Ishikawa (cell line): ENCODE measurements at regions not wholly inside any gene's neighbourhood (a gene's known extent, or its start where the extent isn't known, plus 50 kb on each side); places are given as distances from the start of the nearest gene placed in this dataset.

ENCODE experiments used
- CEBPB ChIP-seq: IDR thresholded peaks from 2 replicates; pipeline ENCODE4 v1.6.1; 2012
- CREB1 ChIP-seq: IDR thresholded peaks from 2 replicates; pipeline ENCODE4 v1.6.1; 2012; ENCODE audit warnings: low read depth
- EGR1 ChIP-seq: IDR thresholded peaks from 2 replicates; pipeline ENCODE4 v1.6.1; 2012
- EP300 ChIP-seq: IDR thresholded peaks from 2 replicates; pipeline ENCODE4 v1.6.1; 2012; ENCODE audit warnings: borderline replicate concordance
- FOXM1 ChIP-seq: IDR thresholded peaks from 2 replicates; pipeline ENCODE4 v1.6.1; 2012; ENCODE audit warnings: low read depth, borderline replicate concordance
- MAX ChIP-seq: IDR thresholded peaks from 2 replicates; pipeline ENCODE4 v1.6.1; 2012
- NFIC ChIP-seq: IDR thresholded peaks from 2 replicates; pipeline ENCODE4 v1.6.1; 2012
- RAD21 ChIP-seq: IDR thresholded peaks from 2 replicates; pipeline ENCODE4 v1.6.1; 2012; ENCODE audit warnings: low read depth
- REST ChIP-seq: IDR thresholded peaks from 2 replicates; pipeline ENCODE4 v1.6.1; 2012; ENCODE audit warnings: low read depth, mild to moderate bottlenecking
- TAF1 ChIP-seq: IDR thresholded peaks from 2 replicates; pipeline ENCODE4 v1.6.1; 2012; ENCODE audit warnings: low read depth, mild to moderate bottlenecking
- TCF12 ChIP-seq: IDR thresholded peaks from 2 replicates; pipeline ENCODE4 v1.6.1; 2012; ENCODE audit warnings: low read depth
- TEAD4 ChIP-seq: IDR thresholded peaks from 2 replicates; pipeline ENCODE4 v1.6.1; 2012
- USF1 ChIP-seq: IDR thresholded peaks from 2 replicates; pipeline ENCODE4 v1.6.1; 2012
- YY1 ChIP-seq: IDR thresholded peaks from 2 replicates; pipeline ENCODE4 v1.6.1; 2012; ENCODE audit warnings: low read depth
- ZBTB7A ChIP-seq: IDR thresholded peaks from 2 replicates; pipeline ENCODE4 v1.6.1; 2012; ENCODE audit warnings: low read depth

- TF ChIP-seq REST (no peak), TCF12 (no peak), TAF1 (no peak), YY1 (no peak), MAX (no peak), RAD21 (no peak), CEBPB (no peak), CREB1 (no peak), NFIC (no peak), FOXM1 (no peak), USF1 (no peak), EP300 (no peak), EGR1 (no peak), ZBTB7A (no peak), TEAD4 (no peak)
Observed at GRCh38 chr2:64324746-64325410, 129.1 kb upstream of the LGALSL start.

- TF ChIP-seq TCF12 (no peak), TAF1 (no peak), CEBPB (no peak), ZBTB7A (no peak), FOXM1 (no peak)
Observed at GRCh38 chr2:64325477-64325851, 128.5 kb upstream of the LGALSL start.

GRCh38 chr2:64325852-64326577 lies 127.9 kb upstream of the LGALSL start:
- TF ChIP-seq USF1, result no peak
- TF ChIP-seq REST, result no peak
- no peak for TF ChIP-seq FOXM1
- no peak for TF ChIP-seq ZBTB7A
- no peak for TF ChIP-seq TCF12
- no peak for TF ChIP-seq TEAD4
- no peak for TF ChIP-seq MAX
- no peak for TF ChIP-seq NFIC
- no peak for TF ChIP-seq EP300
- TF ChIP-seq YY1, result no peak
- no peak for TF ChIP-seq TAF1
- no peak for TF ChIP-seq CREB1
- no peak for TF ChIP-seq CEBPB
- no peak for TF ChIP-seq EGR1
- TF ChIP-seq RAD21, result no peak

- TF ChIP-seq YY1 (no peak), ZBTB7A (no peak), CEBPB (no peak), USF1 (no peak), EGR1 (no peak), REST (no peak), RAD21 (no peak), NFIC (no peak), FOXM1 (no peak), CREB1 (no peak), TEAD4 (no peak), EP300 (no peak), TCF12 (no peak), MAX (no peak), TAF1 (no peak)
Observed at GRCh38 chr2:64326578-64327050, 127.3 kb upstream of the LGALSL start.
